Tibial artery (tissue), 4 donors: ENCODE measurements at regions not wholly inside any gene's neighbourhood (a gene's known extent, or its start where the extent isn't known, plus 50 kb on each side); places are given as distances from the start of the nearest gene placed in this dataset.
"Not testable (repeated sequence)": the region's sequence is repeated elsewhere in the genome, so short reads cannot be mapped to it uniquely, and the experiment has no call there.

Experiments
- DNase-seq, 2 donors: peaks; one replicate each; pipeline ENCODE4 v3.0.0-alpha.2; 2019
- H3K27ac ChIP-seq, 2 donors: fragments of 200-600 bp; sonication (generic) in 1 of 2; 1 replicate in 1 of 2; 2 replicates in 1 of 2; pipeline ENCODE4 v1.5.1; 2018 to 2019; ENCODE audit warnings: mild to moderate bottlenecking in 1 of 2
- H3K27me3 ChIP-seq, 2 donors: fragments of 200-600 bp; sonication (generic) in 1 of 2; one replicate each; pipeline versions ENCODE4 v1.5.1 to v1.6.0; 2016 to 2019
- H3K36me3 ChIP-seq, 3 donors: fragments of 200-600 bp; sonication (generic) in 2 of 3; one replicate each; pipeline ENCODE4 v1.5.1; 2016 to 2019; ENCODE audit warnings: mild to moderate bottlenecking in 2 of 3
- H3K4me1 ChIP-seq, 4 donors: fragments of 200-600 bp; sonication (generic) in 2 of 4; 1 replicate in 3 of 4; 2 replicates in 1 of 4; pipeline ENCODE4 v1.5.1; 2016 to 2019
- H3K4me3 ChIP-seq, 2 donors: fragments of 200-600 bp; sonication (generic) in 1 of 2; 1 replicate in 1 of 2; 2 replicates in 1 of 2; pipeline ENCODE4 v1.5.1; 2018 to 2019; ENCODE audit warnings: mild to moderate bottlenecking in 2 of 2
- H3K9me3 ChIP-seq, 3 donors: fragments of 200-600 bp; sonication (generic) in 1 of 3; one replicate each; pipeline ENCODE4 v1.5.1; 2016 to 2019
- CTCF ChIP-seq, 2 experiments: fragments of 200-600 bp in 1 of 2; fragments of 450-650 bp in 1 of 2; IDR thresholded peaks; one replicate each; pipeline ENCODE4 v1.5.1; 2017 to 2019; ENCODE audit warnings: antibody characterized with exemption in 2 of 2, mild to moderate bottlenecking in 1 of 2, moderate library complexity in 1 of 2
- intact Hi-C: fragments of 100-400 bp; cut with DNase I; formaldehyde crosslinking; loops from one replicate; pipeline ENCODE4 v1.15.0; 2023; ENCODE audit warnings: low total_unique reads

- Histone ChIP-seq H3K4me1 (peaks cover 0 to 24% (median 14%) of the 10 kb centered on the region in 4 donors), H3K27me3 (no peaks in the 10 kb centered on the region), H3K27ac (no peak overlapping the region), H3K9me3 (no peaks in the 10 kb centered on the region), H3K36me3 (no peaks in the 10 kb centered on the region), H3K4me3 (no peak overlapping the region)
- no peak for DNase-seq
- no peak for TF ChIP-seq CTCF (IDR thresholded peaks at IDR 0.05)
- intact Hi-C loops, result no loop called here
Measured at GRCh38 chr11:134944131-134944530, 532.1 kb upstream of the B3GAT1 start.

GRCh38 chr11:134943544-134943943 is 531.5 kb upstream of the B3GAT1 start:
- intact Hi-C loops, result no loop called here
- no peak for TF ChIP-seq CTCF (IDR thresholded peaks at IDR 0.05)
- peaks cover 0 to 18% (median 9%) of the 10 kb centered on the region in 4 donors for H3K4me1 ChIP-seq
- no peak for DNase-seq
- no peaks in the 10 kb centered on the region for H3K36me3 ChIP-seq
- H3K9me3 ChIP-seq, result no peaks in the 10 kb centered on the region
- no peak overlapping the region for H3K27ac ChIP-seq
- H3K27me3 ChIP-seq, result no peaks in the 10 kb centered on the region
- H3K4me3 ChIP-seq, result no peak overlapping the region

- no peak for DNase-seq
- no peaks in the 10 kb centered on the region for H3K9me3 ChIP-seq
- no peak overlapping the region for H3K27ac ChIP-seq
- peaks cover 0 to 9% (median 1%) of the 10 kb centered on the region in 4 donors for H3K4me1 ChIP-seq
- H3K36me3 ChIP-seq, result no peaks in the 10 kb centered on the region
- no peak for TF ChIP-seq CTCF (IDR thresholded peaks at IDR 0.05)
- intact Hi-C loops, result no loop called here
- H3K4me3 ChIP-seq, result no peak overlapping the region
- H3K27me3 ChIP-seq, result no peaks in the 10 kb centered on the region
Measured at GRCh38 chr11:134942681-134943080, 530.6 kb upstream of the B3GAT1 start.

GRCh38 chr11:134941936-134942600 is 530.0 kb upstream of the B3GAT1 start:
- intact Hi-C loops, H3K27ac ChIP-seq, H3K4me3 ChIP-seq, H3K9me3 ChIP-seq, H3K27me3 ChIP-seq, DNase-seq, H3K4me1 ChIP-seq, H3K36me3 ChIP-seq: not testable (repeated sequence)
- TF ChIP-seq CTCF (IDR thresholded peaks at IDR 0.05), result peak; percentile 23 to 27

GRCh38 chr11:134941326-134941725 is 529.3 kb upstream of the B3GAT1 start:
- no peak for TF ChIP-seq CTCF (IDR thresholded peaks at IDR 0.05)
- DNase-seq, result no peak
- no peaks in the 10 kb centered on the region for H3K9me3 ChIP-seq
- H3K27me3 ChIP-seq, result no peaks in the 10 kb centered on the region
- intact Hi-C loops, result no loop called here
- no peak overlapping the region for H3K4me3 ChIP-seq
- no peak overlapping the region for H3K27ac ChIP-seq
- no peaks in the 10 kb centered on the region for H3K36me3 ChIP-seq
- no peaks in the 10 kb centered on the region for H3K4me1 ChIP-seq
